ENCODE measurements at regions not wholly inside any gene's neighbourhood (a gene's known extent, or its start where the extent isn't known, plus 50 kb on each side); places are given as distances from the start of the nearest gene placed in this dataset.

DNA sequence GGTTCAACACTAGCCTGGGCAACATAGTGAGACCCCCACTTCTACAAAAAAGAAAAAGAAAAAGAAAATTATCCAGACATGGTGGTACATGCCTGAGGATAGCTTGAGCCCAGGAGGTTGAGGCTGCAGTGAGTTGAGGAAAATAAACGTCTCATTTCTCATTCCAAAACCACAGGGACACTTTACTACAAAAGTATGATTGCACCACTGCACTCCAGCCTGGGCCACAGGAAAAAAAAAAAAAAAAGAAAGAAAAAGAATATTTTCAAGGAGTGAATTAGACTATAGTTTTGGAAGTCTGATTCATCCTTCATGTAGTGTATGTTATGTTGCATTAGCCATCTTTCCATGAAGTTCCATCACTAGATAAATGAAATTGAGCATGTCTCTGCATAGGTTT is 149.5 kb upstream of the THBS1 start:
- TF ChIP-seq GATA3 (IDR thresholded peaks at IDR 0.05; ENCODE audit: low read depth, low read length) (no peak), GATA2 (IDR thresholded peaks at IDR 0.05; ENCODE audit: low read depth, low read length) (no peak)

- no peak for TF ChIP-seq GATA3 (IDR thresholded peaks at IDR 0.05; ENCODE audit: low read depth, low read length)
- no peak for TF ChIP-seq GATA2 (IDR thresholded peaks at IDR 0.05; ENCODE audit: low read depth, low read length)
These were observed 148.9 kb upstream of the THBS1 start for GRCh38 chr15:39432026-39432425.

DNA sequence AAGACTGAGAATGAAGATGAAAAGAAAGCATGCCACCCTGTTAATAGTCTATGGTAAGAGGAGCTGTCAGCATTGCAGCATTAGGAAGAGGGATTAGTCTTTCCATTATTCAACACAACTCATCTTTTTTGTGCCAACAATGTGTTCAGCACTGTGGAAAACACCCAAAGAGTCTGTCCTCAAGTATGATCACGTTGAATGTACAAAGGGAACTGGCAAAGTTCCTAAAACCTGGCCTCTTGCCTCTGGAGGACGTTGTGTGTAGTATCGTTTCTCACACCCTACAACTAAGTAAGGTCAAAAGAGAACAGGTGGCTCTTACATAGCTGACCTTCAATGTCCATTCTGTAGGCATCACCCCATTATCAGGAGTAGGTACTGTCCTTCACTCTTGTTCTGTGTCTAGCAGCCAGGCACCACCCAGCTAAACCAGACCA is 147.9 kb upstream of the THBS1 start:
- TF ChIP-seq GATA3 (IDR thresholded peaks at IDR 0.05; ENCODE audit: low read depth, low read length) = no peak
- TF ChIP-seq GATA2 (IDR thresholded peaks at IDR 0.05; ENCODE audit: low read depth, low read length) = no peak

DNA sequence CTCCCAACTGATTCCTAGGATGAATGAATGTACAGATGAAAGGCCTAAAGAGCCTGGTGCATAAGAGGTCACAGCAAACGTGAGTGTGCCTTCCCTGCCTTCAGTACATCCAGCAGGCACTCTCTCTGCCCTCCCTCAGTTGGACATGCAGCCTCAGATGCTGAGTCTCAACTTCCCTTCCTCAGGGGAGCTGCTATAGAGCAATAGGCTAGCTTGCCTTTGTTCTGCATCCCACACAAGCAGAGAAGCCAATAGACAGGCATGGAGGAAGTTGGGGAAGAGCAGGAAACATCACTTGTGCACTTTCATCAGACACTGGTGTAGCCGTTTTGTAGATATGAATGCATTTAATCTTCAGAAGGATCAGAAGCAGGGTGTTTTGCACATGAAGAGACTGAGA is 147.5 kb upstream of the THBS1 start:
- no peak for TF ChIP-seq GATA2 (IDR thresholded peaks at IDR 0.05; ENCODE audit: low read depth, low read length)
- TF ChIP-seq GATA3 (IDR thresholded peaks at IDR 0.05; ENCODE audit: low read depth, low read length) = no peak

DNA sequence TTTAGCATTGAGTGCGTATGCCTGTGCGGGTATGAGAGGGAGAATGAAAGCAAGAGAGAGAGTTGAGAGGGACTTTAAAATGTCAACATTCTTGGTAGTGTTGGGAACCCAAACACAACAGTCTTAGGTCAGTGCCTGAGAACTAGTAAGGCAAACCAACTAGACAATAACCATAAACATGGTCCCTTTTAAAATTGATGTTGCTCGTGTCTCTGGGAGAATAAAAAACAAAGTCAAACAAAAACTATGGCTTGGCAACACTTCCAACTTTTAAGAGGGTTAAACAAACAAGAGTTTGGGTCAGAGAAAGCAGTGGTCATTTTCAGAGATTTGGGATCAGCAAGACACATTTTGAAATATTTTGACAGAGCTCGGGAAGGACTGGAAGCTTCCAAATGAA is 146.7 kb upstream of the THBS1 start:
- TF ChIP-seq GATA2 (IDR thresholded peaks at IDR 0.05; ENCODE audit: low read depth, low read length) (no peak), GATA3 (IDR thresholded peaks at IDR 0.05; ENCODE audit: low read depth, low read length) (no peak)

DNA sequence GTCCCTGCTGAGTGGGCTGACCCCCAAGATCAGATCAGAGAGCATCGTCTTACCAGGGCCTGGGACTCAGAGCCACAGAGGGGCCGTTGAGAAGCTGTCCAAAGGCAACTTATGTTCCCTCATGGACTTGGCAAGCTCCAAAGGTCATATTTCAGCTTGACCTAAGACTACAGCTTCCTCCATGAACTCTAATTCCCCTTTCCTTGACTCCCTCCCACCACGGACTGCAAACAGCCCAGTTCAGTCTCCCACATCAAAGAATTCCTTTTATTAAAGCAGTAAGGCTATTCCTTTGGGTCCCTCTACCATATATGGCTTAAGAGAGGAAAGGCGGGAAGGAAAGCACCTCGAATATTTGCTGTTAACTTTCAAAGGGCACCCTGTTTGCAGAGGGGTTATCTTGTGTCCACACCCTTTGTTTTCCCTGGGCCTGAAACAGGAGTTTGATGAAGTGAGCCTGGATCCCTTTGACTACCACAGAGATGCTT is 146.1 kb upstream of the THBS1 start:
- TF ChIP-seq GATA2 (IDR thresholded peaks at IDR 0.05; ENCODE audit: low read depth, low read length) = no peak
- no peak for TF ChIP-seq GATA3 (IDR thresholded peaks at IDR 0.05; ENCODE audit: low read depth, low read length)

DNA sequence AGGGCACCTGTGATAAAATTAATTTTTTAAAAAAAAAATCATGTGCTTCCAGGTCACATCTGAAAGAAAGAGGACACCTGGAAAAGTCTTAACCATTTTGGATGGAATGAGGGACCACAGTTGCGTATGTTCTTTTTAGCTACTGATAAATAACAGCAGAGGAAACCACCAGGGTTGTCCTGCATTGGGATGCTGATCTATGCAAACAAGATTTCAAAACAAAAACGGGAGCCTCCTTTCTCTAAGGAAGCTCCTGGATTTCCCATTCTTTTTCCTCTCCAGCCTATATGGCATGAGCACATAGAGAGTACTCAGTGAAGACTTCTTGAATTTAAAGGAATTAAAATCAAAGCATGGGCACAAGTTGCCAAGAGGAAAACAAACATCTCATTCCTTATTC is 145.6 kb upstream of the THBS1 start:
- no peak for TF ChIP-seq GATA2 (IDR thresholded peaks at IDR 0.05; ENCODE audit: low read depth, low read length)

DNA sequence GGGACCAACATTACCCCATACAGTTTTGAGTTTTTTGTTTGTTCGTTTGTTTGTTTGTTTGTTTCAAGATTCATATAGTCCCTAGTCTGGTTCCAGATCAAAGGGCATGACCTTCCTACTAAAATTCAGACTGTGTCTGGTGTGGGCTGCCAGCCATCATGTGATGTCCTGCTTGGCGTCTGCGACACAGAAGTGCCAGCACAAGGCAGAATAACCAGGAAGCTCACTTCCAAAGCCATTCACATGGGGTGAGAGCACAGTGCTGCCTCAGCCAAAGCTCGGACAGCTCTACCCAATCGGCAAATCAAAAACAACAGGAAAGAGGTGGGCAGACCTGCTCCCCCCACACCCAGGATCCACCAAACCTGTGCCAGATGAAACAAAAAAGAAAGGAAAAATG is 142.6 kb upstream of the THBS1 start:
- TF ChIP-seq GATA3 (IDR thresholded peaks at IDR 0.05; ENCODE audit: low read depth, low read length) = no peak
- TF ChIP-seq GATA2 (IDR thresholded peaks at IDR 0.05; ENCODE audit: low read depth, low read length) = no peak

- TF ChIP-seq GATA3 (IDR thresholded peaks at IDR 0.05; ENCODE audit: low read depth, low read length) (no peak), GATA2 (IDR thresholded peaks at IDR 0.05; ENCODE audit: low read depth, low read length) (no peak)
These were observed 141.9 kb upstream of the THBS1 start for GRCh38 chr15:39438799-39439592.

GRCh38 chr15:39442898-39443297 is 138.0 kb upstream of the THBS1 start:
- TF ChIP-seq GATA2 (IDR thresholded peaks at IDR 0.05; ENCODE audit: low read depth, low read length) (no peak), GATA3 (IDR thresholded peaks at IDR 0.05; ENCODE audit: low read depth, low read length) (no peak)

DNA sequence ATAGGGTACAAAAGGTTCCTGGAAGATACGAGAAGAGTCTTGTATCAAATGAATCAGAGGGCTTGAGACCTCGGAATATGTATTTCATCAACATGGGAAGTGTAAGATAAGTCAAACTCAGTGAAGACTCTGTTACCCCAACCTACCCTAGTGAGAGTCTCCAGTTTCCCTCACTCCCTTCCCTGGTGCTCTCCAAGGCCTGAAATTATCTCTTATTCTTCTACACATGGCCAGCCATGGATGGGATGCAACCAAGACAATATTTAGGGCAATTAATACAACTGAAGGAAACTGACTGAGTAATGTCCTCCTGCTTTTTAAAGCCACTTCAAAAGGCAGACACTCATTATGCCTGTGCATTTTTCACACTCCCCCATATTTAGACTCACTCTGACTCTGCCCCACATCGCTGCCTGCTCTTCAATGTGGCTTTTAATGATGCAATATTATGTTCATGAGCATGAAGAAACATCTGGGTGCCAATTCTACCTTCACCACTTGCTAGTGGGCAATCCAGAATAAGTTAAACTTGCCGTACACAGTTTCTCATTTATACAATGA is 137.1 kb upstream of the THBS1 start:
- TF ChIP-seq GATA3 (IDR thresholded peaks at IDR 0.05; ENCODE audit: low read depth, low read length) (no peak), GATA2 (IDR thresholded peaks at IDR 0.05; ENCODE audit: low read depth, low read length) (no peak)

DNA sequence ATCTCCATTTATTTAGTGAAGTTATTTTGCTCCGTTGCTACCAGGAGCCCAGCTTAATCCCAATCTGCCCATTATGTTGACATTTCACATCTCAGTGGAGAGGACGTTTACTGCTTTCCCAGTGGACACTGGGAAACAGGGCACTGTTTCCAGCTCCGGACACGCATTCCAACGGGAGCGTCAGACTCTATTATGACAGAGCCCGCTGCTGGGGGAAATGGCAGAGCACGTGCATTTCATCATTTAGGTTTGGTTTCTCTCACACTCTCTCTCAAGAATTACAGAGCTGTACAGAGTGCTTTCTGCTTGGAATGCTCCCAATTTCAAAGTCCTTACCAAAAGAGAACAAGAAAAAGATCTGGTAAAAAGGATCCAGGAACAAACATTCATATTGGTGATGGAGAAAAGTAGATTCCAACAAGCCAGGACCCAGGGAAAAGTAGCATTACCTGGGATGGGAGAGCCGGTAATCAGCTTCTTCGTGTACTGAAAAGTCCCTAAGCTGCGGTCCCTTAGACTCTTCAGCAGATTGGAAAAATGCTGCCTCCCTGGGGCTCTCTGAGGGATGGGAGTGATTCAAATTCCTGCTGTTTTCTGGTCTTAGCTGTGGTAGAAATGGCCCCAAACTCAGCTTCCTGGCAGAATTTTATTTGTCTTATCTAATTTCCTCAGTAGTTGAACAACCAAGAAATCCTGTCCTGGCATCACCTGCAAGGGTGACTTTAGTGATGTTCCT is 136.0 kb upstream of the THBS1 start:
- TF ChIP-seq GATA3 (IDR thresholded peaks at IDR 0.05; ENCODE audit: low read depth, low read length) (no peak), GATA2 (IDR thresholded peaks at IDR 0.05; ENCODE audit: low read depth, low read length) (no peak)

DNA sequence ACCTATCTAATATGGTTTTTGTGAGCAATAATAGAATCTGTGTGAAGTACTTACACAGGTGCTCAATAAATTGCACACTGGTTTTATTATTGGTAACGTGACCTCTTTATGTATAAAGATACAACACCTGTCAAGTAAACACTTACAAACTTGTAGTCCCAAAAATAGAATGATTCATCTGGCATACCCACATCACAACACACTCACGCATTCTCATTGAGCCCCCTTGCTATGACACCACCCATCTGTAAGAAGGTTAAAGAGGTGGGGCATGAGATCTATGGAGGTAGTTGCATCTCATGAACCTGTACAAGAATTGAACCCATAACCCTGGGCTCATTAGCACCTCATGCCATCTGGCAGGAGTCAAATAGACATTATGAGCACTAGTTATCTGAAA is 134.9 kb upstream of the THBS1 start:
- no peak for TF ChIP-seq GATA2 (IDR thresholded peaks at IDR 0.05; ENCODE audit: low read depth, low read length)

DNA sequence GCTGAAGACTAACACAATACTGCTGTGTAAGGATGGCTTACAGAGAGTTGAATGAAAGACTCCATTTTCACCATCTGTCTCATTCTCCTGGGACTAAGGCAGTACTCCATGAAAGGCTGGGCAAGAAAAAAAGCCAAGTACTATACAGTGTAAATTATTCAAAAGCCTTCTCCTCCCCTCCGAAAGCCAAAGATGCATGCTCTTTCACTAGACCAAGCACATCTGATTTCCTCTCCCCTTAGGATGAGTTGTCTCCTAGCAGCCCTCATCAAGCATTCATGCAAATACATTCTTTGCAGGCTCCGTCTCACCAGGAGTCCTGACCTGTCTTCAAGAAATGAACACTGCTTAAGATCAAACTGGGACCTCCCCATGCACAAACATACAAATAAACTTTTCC is 133.5 kb upstream of the THBS1 start:
- TF ChIP-seq GATA3 (IDR thresholded peaks at IDR 0.05; ENCODE audit: low read depth, low read length) = no peak
- TF ChIP-seq GATA2 (IDR thresholded peaks at IDR 0.05; ENCODE audit: low read depth, low read length) = no peak

DNA sequence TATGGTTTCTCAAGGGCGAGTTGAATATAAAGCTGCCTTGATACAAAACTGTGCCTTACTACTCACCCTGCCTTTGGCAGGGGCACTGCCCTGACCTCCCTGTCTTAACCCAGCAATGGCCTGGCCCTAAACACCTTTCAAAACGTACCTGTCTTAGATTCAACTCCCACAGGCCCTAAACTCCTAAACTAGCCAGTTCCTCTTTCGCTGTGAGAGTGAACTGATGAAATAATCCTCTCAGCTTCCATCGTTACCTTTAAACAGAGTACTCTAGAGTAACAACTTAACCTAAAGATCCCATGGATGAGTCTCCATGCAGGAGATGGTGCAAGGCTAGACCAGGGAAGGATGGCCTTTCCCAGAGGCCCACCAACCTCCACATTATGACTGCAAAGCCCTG is 133.0 kb upstream of the THBS1 start:
- TF ChIP-seq GATA2 (IDR thresholded peaks at IDR 0.05; ENCODE audit: low read depth, low read length) (no peak), GATA3 (IDR thresholded peaks at IDR 0.05; ENCODE audit: low read depth, low read length) (no peak)

Data from SH-SY5Y (cell line).